Progenitor cell of endocrine pancreas (in vitro differentiated cells): ENCODE measurements at regions not wholly inside any gene's neighbourhood (a gene's known extent, or its start where the extent isn't known, plus 50 kb on each side); places are given as distances from the start of the nearest gene placed in this dataset.
A peak's percentile ranks its signal among the peaks of the same experiment; 100 is the strongest.
"Not testable (repeated sequence)": the region's sequence is repeated elsewhere in the genome, so short reads cannot be mapped to it uniquely, and the experiment has no call there.

Experiments
- DNase-seq: peaks from one replicate; pipeline ENCODE4 v3.0.0; 2021; ENCODE audit warnings: low spot score; ENCODE audit not compliant: unreplicated experiment
- H3K27ac Mint-ChIP-seq: 2 replicates; pipeline ENCODE4 v1.8.0; 2021; ENCODE audit warnings: mild to moderate bottlenecking, moderate library complexity, mixed read lengths
- H3K27me3 Mint-ChIP-seq: 2 replicates; pipeline ENCODE4 v1.8.0; 2021; ENCODE audit warnings: mixed read lengths
- H3K36me3 Mint-ChIP-seq: 2 replicates; pipeline ENCODE4 v1.8.0; 2022; ENCODE audit warnings: mixed read lengths; ENCODE audit not compliant: insufficient read depth
- H3K4me1 Mint-ChIP-seq: 2 replicates; pipeline ENCODE4 v1.8.0; 2021; ENCODE audit warnings: low read depth, mixed read lengths
- H3K4me3 Mint-ChIP-seq: 2 replicates; pipeline ENCODE4 v1.8.0; 2021; ENCODE audit warnings: low read depth, mild to moderate bottlenecking, moderate library complexity, mixed read lengths
- H3K9me3 Mint-ChIP-seq: 2 replicates; pipeline ENCODE4 v1.8.0; 2021; ENCODE audit warnings: low read depth, mixed read lengths
- CTCF ChIP-seq: fragments of 200-600 bp; sonication (generic); IDR thresholded peaks from one replicate; pipeline ENCODE4 v1.5.0; 2021; ENCODE audit warnings: antibody characterized with exemption, mild to moderate bottlenecking; ENCODE audit not compliant: unreplicated experiment

GRCh38 chr12:31221551-31221945 is 104.4 kb downstream of the SINHCAF start:
- H3K27me3 Mint-ChIP-seq: peaks cover 41% of the 10 kb centered on the region
- no peaks in the 10 kb centered on the region for H3K36me3 Mint-ChIP-seq
- H3K4me1 Mint-ChIP-seq: peaks cover 18% of the 10 kb centered on the region
- no peaks in the 10 kb centered on the region for H3K9me3 Mint-ChIP-seq
- peak overlapping the region; percentile 82 for H3K27ac Mint-ChIP-seq
- no peak for DNase-seq
- no peak for TF ChIP-seq CTCF
- no peak overlapping the region for H3K4me3 Mint-ChIP-seq

GRCh38 chr12:31222620-31223222 is 103.2 kb downstream of the SINHCAF start:
- Mint-ChIP-seq H3K9me3 (no peaks in the 10 kb centered on the region), H3K27me3 (peaks cover 29% of the 10 kb centered on the region), H3K4me3 (no peak overlapping the region), H3K4me1 (peaks cover 7% of the 10 kb centered on the region), H3K27ac (no peak overlapping the region), H3K36me3 (no peaks in the 10 kb centered on the region)
- TF ChIP-seq CTCF: no peak
- DNase-seq: no peak

GRCh38 chr12:31223640-31224039 is 102.3 kb downstream of the SINHCAF start:
- peaks cover 23% of the 10 kb centered on the region for H3K27me3 Mint-ChIP-seq
- H3K4me3 Mint-ChIP-seq, H3K9me3 Mint-ChIP-seq, H3K27ac Mint-ChIP-seq, H3K36me3 Mint-ChIP-seq, H3K4me1 Mint-ChIP-seq, DNase-seq: not testable (repeated sequence)

DNA sequence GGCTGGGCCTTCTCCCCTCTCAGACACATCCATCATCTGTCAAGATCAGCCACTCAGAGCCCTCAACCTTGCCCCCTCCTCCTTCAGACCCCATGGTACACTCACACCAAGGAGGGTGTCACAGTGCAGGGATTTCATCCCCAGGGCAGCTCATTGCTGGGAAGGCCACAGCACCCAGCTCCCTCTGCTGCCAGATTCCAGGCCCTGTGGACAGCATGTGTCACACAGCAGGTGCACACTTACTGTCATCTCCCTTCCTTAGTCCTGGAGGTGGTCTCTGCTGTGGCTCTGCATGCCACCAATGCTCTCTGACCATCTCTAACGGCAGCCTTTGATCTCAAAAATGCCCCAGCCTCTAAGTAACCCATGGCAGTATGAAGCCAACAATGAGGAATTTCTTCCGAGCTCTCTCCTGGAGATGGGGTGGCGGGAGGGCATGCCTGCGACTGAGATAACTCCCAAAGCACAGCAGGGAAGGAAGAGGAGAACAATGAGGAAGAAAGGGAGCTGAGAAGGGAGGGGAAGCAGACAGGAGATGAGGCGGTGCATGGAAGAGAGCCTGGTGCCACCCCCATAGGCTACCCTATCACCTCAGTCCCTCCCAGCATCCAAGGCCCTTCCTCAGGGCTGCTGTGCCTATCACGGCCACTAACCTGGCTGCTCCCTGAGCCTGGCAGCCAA is 101.0 kb downstream of the SINHCAF start:
- Mint-ChIP-seq H3K27ac (no peak overlapping the region), H3K9me3 (no peaks in the 10 kb centered on the region), H3K27me3 (peaks cover 15% of the 10 kb centered on the region), H3K4me1 (peaks cover 11% of the 10 kb centered on the region), H3K36me3 (no peaks in the 10 kb centered on the region), H3K4me3 (no peak overlapping the region)
- DNase-seq: no peak
- TF ChIP-seq CTCF: no peak

GRCh38 chr12:31225656-31226535 is 100.1 kb downstream of the SINHCAF start:
- H3K36me3 Mint-ChIP-seq: no peaks in the 10 kb centered on the region

More at GRCh38 chr12:31225656-31226535, 100.1 kb downstream of the SINHCAF start:
- Mint-ChIP-seq H3K4me1 (peaks cover 11% of the 10 kb centered on the region), H3K27me3 (peaks cover 10% of the 10 kb centered on the region), H3K27ac (peak overlapping the region; percentile 34), H3K9me3 (no peaks in the 10 kb centered on the region), H3K4me3 (no peak overlapping the region)
- TF ChIP-seq CTCF: no peak
- no peak for DNase-seq
